ENCODE measurements at regions not wholly inside any gene's neighbourhood (a gene's known extent, or its start where the extent isn't known, plus 50 kb on each side); places are given as distances from the start of the nearest gene placed in this dataset.
A peak's percentile ranks its signal among the peaks of the same experiment; 100 is the strongest.

GRCh38 chr6:139779988-139780774 lies 405.7 kb upstream of the CITED2 start:
- no peak for DNase-seq

- no peak for DNase-seq
Measured at GRCh38 chr6:139778688-139779087, 404.2 kb upstream of the CITED2 start.

- DNase-seq = no peak
Measured at GRCh38 chr6:139778106-139778505, 403.7 kb upstream of the CITED2 start.

DNA sequence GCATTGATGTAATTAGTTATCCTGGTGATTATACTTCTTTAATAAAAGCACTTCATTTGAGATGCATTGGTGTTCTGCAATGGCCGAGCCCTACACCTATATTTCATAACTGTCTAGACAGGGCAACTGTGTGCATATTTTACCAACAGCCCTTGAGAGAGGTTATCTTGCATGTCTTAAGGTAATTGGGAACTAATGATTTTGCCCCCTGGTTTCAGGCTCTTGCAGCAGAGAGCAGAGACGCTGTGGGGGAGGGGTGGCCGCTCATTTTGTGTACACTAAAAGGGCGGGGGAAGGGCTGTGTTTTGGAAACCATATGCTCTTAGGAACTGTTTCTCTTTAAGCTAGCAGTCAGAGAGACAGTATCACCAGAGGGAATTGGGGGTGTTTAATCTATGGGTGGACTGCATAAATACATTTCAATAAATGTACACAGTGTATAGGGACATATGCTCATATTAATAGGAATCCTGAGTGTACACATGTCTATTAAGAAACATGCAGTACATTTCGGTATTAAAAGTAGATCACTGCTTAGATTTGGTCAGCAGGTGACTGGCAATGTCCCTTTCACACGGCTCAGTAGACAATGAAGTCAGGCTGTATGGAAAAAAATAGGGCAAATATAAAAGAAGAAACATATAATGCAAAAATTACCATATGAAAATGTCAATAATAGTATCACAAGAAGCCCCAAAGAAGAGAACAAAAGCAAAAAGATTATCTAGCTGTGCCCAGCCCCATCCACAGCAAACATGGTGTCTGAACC lies 402.9 kb upstream of the CITED2 start:
- no peak for DNase-seq

DNA sequence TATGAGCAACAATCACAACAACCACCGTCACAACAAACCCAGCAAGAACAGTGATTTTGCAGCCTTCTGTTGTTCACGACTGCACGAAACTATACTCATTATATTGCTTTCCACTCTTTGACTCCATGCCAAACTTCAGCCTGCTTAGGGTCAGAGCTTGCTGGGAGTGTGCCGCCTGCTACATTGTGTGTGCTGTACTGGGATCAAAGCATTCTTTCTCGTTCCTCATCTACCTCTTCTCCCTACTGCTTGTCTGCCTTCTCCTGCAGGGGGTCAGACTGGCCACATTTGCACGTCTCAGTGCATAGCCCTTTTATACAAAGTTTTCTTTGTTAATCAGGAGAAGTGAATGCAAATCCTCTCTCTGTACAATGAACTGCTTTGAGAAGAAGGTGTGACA lies 401.6 kb upstream of the CITED2 start:
- no peak for DNase-seq

DNA sequence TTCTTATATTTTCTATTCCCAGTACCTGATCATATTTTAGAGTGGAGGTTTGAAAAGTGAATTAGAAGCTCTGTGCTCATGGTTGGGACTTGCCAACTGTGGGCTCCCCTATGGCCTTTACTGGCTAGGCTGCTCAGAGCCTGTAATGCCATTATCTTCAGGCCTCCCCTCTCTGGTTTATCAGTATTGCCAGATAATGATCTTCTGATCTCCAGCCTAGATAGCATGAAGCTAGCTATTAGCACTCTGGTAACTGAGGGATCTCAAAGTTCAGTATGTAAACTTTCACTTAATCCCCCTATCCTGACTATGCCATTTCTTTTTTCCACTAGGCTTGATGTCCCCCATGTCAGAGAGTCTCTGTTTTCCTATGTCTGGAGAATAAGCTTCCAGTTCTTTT lies 393.7 kb upstream of the CITED2 start:
- DNase-seq = no peak

DNA sequence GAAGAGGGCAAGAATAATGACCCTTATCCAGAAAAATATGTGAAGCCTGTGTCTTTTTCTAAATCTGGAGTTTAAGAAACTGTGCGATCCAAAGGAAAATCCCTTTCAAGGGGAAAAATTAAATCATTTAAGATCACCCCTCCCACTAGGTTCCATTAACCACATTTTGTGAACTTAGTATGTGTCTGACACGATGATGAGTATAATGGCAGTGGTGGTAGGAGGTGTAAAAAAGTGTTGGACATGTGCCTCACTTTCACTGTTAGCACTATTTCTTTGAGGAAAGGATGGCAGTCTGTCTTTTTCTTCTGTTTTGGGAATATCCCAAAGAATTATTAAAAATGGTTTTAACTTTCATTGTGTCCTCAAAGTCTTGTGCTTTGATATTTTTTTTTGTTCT lies 392.3 kb upstream of the CITED2 start:
- no peak for DNase-seq

- no peak for DNase-seq
Measured at GRCh38 chr6:139765825-139766285, 391.4 kb upstream of the CITED2 start.

DNA sequence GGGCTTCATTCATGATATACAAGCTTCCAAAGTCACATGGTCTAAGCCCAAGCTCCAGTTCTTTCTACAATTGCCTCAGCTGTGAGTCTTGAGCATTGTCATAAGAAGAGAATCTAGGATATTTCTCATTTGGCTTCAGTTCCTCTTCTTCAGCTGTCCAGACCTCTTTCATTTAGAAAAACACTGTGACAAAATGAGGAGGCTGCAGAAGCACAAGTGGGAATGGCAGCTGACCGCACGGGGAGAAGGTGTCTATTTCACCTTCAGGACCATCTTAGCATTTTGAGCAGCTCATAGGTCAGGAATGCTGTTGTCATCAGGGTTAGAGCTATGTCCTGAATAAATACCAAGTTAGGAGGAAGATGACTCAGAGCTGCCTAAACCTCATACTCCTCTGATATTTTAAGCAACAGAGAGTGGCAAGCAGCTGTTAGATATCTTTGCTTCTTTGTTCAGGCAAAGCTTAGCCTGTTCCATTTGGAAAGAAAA lies 390.1 kb upstream of the CITED2 start:
- peak; percentile 88 for DNase-seq

- no peak for DNase-seq
Measured at GRCh38 chr6:139763468-139764210, 389.2 kb upstream of the CITED2 start.

- no peak for DNase-seq
Measured at GRCh38 chr6:139762587-139763031, 388.2 kb upstream of the CITED2 start.

GRCh38 chr6:139760128-139760527 lies 385.7 kb upstream of the CITED2 start:
- DNase-seq = no peak

DNA sequence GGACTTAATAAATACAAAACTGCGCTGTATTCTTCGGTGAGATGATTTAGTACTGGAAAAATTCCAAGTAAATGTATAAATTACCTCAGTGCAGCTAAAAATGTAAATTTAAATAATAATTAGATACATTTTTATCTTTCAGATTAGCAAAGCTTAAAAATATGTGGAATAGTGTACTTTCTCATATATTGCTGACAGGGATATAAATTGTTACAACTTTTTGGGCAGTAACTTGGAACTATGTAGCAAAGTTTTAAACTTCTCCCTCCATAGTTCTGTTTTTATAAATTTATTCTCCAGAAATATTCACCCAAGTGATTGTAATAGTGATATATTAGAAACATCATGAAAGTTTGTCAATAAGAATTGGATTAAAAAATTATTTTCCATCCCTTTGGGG lies 384.6 kb upstream of the CITED2 start:
- DNase-seq = no peak

- no peak for DNase-seq
Measured at GRCh38 chr6:139758209-139758611, 383.8 kb upstream of the CITED2 start.

- DNase-seq = no peak
Measured at GRCh38 chr6:139757784-139758183, 383.3 kb upstream of the CITED2 start.

GRCh38 chr6:139756381-139756780 lies 381.9 kb upstream of the CITED2 start:
- no peak for DNase-seq

GRCh38 chr6:139754898-139755775 lies 380.7 kb upstream of the CITED2 start:
- DNase-seq = no peak

DNA sequence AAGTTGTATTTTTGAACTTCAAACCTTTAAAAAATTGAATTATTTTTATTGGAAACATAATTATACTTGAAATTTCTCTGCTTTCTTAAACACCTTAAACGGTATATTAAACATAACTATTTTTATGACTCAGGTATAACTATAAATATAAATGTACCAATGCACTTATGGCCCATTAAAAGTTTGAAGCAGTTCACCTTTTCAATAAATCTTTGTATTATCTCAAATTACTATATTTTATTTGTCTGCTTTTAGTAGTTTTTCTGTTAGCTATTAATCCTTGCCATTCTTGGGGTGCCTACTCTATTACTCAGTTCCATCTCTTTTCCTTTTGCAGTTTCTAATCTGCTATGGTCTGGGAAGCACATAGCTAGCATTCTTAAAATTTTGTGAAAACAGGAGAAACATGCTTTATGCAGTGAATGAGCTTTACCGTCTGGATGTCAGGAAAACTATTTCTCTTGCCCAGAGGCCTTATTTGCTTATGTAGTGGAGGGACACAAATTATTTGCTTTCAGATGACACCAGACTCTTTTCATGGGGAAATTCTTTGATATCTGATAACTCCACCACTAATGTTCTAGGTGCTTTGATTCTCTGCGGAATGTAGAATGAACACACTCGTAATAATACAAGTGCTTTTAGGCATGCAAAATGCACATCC lies 378.9 kb upstream of the CITED2 start:
- DNase-seq = no peak

DNA sequence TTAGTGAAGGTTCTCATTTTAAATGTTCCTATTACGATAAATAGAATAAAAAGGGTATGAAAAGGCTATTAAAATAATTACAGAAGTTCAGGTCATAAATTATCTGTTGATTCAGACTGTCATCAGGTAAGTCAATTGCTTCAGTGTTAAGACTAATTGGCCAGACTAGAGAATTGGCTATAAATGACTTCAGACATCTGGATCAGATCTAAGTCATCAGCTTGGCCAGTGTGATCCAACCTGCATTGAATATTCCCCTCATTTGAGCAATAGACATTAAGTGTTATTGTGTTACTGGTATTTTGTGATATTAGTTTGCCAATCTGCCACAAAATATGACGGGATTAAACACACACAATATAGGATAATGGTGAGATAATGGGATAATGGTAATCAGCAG lies 377.6 kb upstream of the CITED2 start:
- DNase-seq = no peak

DNA sequence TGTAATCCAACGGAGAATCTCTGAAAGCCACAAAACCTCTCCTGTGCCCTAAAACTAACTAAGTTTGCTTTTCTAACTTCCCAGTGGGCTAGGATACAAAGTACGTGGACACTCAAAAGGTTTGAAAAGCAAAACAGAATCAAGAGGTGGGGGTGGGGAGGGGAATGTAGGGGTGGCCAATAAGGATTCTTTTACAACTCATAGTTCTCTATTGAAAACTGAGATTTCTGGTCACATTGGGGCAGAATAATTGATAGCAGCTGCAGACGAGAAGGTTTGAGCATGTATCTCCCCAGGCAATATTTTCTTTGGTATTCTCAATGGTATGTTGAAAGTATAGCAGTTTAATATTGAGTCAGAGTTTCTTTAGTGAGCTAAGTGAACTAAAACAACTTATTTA lies 376.7 kb upstream of the CITED2 start:
- DNase-seq = peak; percentile 63

DNA sequence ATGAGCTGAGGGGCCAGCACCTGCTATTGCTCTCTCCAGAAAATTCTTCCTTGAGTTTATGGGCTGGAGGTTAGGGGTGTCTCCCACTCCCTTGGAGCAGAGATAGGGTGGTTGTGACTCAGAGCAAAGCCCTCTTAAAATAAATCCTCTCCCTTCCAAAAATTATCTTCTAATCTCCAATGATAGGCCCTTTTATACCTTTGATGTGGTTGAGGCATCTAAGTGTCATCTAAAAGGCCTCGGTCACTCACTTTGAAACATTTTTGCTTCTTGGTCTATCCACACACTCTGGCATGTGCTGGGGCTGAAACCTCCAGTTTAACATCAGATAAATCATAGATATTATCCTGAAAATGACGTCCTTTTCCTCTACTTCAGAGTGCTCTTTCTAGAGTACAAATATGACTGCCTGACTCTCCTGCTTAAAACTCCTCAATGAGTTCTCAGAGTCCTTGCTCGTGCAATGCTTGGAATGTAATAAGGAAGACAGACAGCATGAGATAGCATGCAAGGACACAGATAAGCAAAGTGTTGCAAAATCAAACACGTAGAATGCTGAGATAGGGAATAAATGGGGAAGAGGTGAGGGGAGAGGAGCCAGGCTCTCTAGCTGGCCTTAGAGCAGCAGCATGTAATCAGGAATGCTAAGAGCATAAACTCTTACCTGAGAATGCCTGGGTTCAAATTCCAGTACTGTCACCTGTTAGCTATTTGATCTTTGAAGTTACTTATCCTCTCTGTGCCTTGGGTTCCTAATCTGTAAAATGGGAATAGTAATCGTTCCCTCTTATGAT lies 374.1 kb upstream of the CITED2 start:
- DNase-seq = no peak
